Central memory CD8-positive, alpha-beta T cell (primary cell): ENCODE measurements at regions not wholly inside any gene's neighbourhood (a gene's known extent, or its start where the extent isn't known, plus 50 kb on each side); places are given as distances from the start of the nearest gene placed in this dataset.
"Not testable (repeated sequence)": the region's sequence is repeated elsewhere in the genome, so short reads cannot be mapped to it uniquely, and the experiment has no call there.

Experiments used
- ATAC-seq: fragments of 150-1000 bp; cut with Tn5 transposase; replicated peaks from 2 replicates; pipeline ENCODE4 v1.10.0; 2022; ENCODE audit warnings: mild to moderate bottlenecking, moderate FRiP score, moderate number of reproducible peaks; ENCODE audit not compliant: poor library complexity, severe bottlenecking; ENCODE audit errors: extremely low read depth
- DNase-seq, 2 donors: peaks; one replicate each; pipeline ENCODE4 v3.0.0; 2021; ENCODE audit warnings: low spot score in 2 of 2
- H3K27ac Mint-ChIP-seq: one replicate; pipeline ENCODE4 v1.8.0; 2022; ENCODE audit warnings: low read depth, mild to moderate bottlenecking, moderate library complexity, mixed read lengths
- H3K27me3 Mint-ChIP-seq: one replicate; pipeline ENCODE4 v1.8.0; 2022; ENCODE audit warnings: mixed read lengths
- H3K36me3 Mint-ChIP-seq: one replicate; pipeline ENCODE4 v1.8.0; 2022; ENCODE audit warnings: mild to moderate bottlenecking, moderate library complexity, mixed read lengths; ENCODE audit not compliant: insufficient read depth
- H3K4me1 Mint-ChIP-seq: one replicate; pipeline ENCODE4 v1.8.0; 2022; ENCODE audit warnings: mixed read lengths
- H3K4me3 Mint-ChIP-seq: one replicate; pipeline ENCODE4 v1.8.0; 2022; ENCODE audit warnings: mild to moderate bottlenecking, moderate library complexity, mixed read lengths
- H3K9me3 Mint-ChIP-seq: one replicate; pipeline ENCODE4 v1.8.0; 2022; ENCODE audit warnings: mixed read lengths

DNA sequence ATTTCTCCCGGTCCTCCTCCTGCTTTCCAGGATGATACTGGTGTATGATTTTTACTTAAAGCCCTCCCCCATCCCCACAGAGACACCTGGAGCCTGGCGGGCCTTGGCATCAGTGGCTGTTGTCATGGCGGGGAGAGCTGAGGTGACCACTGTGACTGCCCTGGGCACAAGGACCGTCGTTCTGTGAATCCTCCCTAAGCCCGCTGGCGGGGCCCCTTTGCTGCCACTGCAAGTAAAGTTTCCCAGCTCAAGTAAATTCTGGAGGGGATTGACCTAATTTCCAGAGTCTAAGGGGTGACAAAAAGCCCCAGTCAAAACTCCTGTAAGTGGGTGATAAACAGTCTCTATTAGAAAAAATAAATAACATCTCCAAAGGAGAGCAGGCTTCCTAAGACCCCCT is 393.2 kb upstream of the PODXL start:
- no peak for DNase-seq
- Mint-ChIP-seq H3K4me3 (no peak overlapping the region), H3K27ac (no peak overlapping the region)

DNA sequence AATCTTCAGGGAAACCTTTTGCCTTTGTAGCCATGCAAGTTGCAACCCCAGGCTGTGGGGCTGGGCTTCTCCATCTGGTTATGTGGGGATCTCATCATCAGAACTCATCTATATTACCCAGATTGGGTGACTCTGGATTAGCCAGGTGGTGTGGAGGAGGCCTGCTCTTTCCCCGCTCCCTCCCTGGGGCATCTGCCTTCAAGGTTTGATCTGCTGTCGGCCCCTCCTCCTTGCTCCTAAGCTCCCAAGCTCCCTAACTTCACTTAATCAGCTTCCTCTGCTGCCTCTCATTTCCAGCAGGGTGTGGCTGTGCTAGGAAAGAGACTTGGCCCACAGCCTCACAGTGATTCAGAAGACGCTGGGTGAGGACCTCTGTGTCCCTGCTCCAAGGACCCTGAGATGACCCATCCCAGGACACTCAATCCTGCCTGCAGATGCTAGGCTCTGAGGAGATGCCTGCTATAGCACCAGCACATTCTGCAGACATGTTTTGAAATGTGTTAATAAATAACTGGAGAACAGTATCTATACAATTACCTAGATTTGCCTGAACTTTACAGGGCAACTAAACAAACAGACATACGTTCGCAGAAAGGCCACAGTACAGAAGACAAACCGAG is 392.1 kb upstream of the PODXL start:
- Mint-ChIP-seq H3K4me1 (no peaks in the 10 kb centered on the region), H3K9me3 (no peaks in the 10 kb centered on the region), H3K4me3 (no peak overlapping the region), H3K27ac (no peak overlapping the region), H3K36me3 (no peaks in the 10 kb centered on the region), H3K27me3 (peaks cover 64% of the 10 kb centered on the region)
- no peak for DNase-seq
- ATAC-seq, result no peak

More for the DNA sequence above, 393.2 kb upstream of the PODXL start:
- no peaks in the 10 kb centered on the region for H3K4me1 Mint-ChIP-seq
- no peaks in the 10 kb centered on the region for H3K36me3 Mint-ChIP-seq
- ATAC-seq, result no peak
- H3K9me3 Mint-ChIP-seq, result no peaks in the 10 kb centered on the region
- H3K27me3 Mint-ChIP-seq, result peaks cover 64% of the 10 kb centered on the region

DNA sequence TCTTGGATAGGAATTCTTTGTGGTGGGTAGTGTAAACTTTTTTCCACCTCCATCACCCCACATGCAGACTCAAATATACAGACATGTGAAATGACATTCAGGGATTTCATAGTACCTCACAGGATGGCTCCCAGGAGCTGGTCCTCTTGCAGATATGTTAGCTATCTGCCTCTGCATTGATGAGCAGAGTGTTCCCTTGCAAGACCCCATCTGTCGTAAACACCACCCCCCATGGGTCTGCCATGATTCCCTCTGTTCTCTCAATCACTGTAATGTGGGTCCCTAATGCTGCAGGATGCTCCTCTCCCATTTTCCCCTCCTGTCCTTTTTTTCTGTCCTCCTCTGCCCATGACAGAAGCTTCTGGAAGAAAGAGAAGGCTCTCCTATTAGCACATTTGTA is 391.2 kb upstream of the PODXL start:
- H3K36me3 Mint-ChIP-seq, result no peaks in the 10 kb centered on the region

DNA sequence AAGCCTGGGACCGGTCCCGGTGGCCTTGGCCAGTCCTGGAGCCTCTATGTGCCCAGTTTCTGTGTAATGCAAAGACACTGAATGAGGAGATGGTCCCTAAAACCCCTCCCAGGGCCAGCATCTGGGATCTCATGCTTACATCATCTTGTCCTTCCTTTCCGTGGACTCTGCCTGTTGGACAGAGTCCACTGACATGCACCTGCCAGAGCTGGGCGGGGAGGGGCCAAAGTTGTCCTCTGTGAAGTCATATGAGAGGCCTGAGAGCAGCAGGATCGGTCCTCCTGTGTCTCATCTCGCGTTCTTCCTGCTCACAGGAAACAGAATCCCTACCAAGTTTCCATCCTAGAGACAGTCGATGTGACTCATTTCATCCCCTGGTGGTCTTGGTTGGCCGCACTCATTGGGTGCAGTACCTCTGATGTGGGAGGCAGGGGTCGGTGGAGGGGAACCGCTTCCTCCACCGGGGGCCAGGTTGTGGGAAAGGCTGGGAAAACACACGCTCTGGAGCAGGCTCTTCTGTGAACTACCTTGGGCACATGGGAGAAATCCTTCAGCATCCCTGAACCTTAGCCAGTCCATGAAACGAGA is 389.6 kb upstream of the PODXL start:
- ATAC-seq (no peak), DNase-seq (no peak)
- Mint-ChIP-seq H3K4me1 (no peaks in the 10 kb centered on the region), H3K36me3 (no peaks in the 10 kb centered on the region), H3K9me3 (no peaks in the 10 kb centered on the region), H3K4me3 (no peak overlapping the region), H3K27me3 (peaks cover 77% of the 10 kb centered on the region), H3K27ac (no peak overlapping the region)

More for the DNA sequence above, 391.2 kb upstream of the PODXL start:
- Mint-ChIP-seq H3K4me1 (no peaks in the 10 kb centered on the region), H3K9me3 (no peaks in the 10 kb centered on the region), H3K4me3 (no peak overlapping the region), H3K27ac (no peak overlapping the region), H3K27me3 (peaks cover 61% of the 10 kb centered on the region)
- DNase-seq, result no peak
- no peak for ATAC-seq

DNA sequence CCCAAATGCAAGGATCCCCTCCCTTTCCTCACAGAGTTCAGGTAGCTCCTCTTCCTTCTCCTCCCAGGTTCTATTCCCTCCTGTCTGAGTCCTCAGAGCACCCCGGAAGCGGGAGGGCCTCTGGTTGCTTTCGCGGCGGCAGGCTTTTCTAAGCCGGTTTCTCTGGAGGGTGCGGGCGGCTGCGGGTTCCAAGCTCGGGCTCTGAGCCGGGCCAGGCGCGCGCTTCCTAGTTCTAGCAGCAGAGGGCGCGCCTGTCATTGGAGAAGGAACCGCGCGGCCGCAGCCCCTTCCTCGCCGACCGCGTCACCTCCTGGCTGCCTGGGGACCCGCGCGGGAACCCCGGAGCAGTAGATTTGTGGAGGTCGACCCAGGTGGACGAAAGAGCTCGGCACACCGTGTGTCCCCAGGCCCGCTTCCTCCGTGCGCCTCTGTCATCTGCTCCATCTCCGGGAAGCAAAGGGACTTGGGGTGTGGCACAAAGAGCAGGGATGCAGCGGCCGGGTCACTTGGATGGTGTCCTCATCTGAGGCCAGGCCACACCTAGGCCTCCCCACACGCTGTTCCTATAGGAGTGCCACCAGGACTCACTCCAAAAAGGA is 389.0 kb upstream of the PODXL start:
- Mint-ChIP-seq H3K4me3 (no peak overlapping the region), H3K27me3 (peaks cover 79% of the 10 kb centered on the region), H3K4me1 (no peaks in the 10 kb centered on the region), H3K36me3 (no peaks in the 10 kb centered on the region), H3K27ac (no peak overlapping the region), H3K9me3 (no peaks in the 10 kb centered on the region)
- DNase-seq (no peak), ATAC-seq (no peak)

DNA sequence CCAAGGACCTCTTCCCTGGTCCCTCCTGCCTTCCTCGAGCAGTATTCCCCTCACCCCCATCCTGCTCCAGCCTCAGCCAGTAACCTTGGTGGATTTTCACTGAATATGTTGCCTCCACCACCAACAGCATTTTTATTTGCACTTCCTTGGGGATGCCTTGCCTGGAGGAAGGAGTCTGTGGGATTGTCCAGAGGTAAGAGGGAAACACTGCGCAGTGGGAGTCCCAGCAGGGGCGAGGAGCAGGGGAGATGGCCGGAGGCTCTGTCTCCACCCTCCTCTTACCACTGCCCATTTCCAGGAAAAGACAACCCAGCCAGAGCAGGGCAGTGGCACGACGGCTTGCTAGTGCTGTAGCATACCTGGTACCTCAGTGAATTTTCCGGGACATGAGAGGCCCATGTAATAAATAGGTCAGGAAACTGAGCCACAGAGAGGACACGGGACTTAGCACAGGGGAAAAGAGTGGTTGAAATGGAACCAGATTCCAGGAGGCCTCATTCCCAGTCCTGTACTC is 388.2 kb upstream of the PODXL start:
- H3K9me3 Mint-ChIP-seq, result no peaks in the 10 kb centered on the region
- no peaks in the 10 kb centered on the region for H3K4me1 Mint-ChIP-seq
- ATAC-seq (no peak), DNase-seq (no peak)
- H3K36me3 Mint-ChIP-seq, result no peaks in the 10 kb centered on the region
- H3K27me3 Mint-ChIP-seq, result peaks cover 80% of the 10 kb centered on the region
- no peak overlapping the region for H3K27ac Mint-ChIP-seq
- H3K4me3 Mint-ChIP-seq, result no peak overlapping the region

DNA sequence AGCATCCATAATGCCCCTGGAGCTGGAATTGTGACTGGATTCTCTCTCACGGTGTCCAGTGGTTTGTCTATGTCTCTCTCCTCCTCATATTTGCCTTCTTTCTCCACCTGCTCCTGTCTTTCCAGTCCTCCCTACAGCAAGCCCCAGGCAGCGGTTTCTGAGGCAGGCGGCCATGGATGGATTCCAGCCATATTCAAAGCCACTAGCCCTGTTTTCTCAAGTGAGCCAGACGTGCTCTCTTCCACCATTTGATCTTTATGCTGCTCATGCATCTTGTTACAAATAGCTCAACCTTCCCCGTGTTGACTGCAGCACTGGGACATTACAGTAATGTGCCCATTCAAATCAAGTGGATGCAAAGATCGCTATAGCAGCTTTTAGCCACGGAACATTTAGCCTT is 387.2 kb upstream of the PODXL start:
- no peak for ATAC-seq
- peaks cover 77% of the 10 kb centered on the region for H3K27me3 Mint-ChIP-seq
- H3K27ac Mint-ChIP-seq, result no peak overlapping the region
- DNase-seq, result no peak
- H3K9me3 Mint-ChIP-seq, result no peaks in the 10 kb centered on the region
- H3K4me3 Mint-ChIP-seq, result no peak overlapping the region
- H3K36me3 Mint-ChIP-seq, result no peaks in the 10 kb centered on the region
- H3K4me1 Mint-ChIP-seq, result no peaks in the 10 kb centered on the region

DNA sequence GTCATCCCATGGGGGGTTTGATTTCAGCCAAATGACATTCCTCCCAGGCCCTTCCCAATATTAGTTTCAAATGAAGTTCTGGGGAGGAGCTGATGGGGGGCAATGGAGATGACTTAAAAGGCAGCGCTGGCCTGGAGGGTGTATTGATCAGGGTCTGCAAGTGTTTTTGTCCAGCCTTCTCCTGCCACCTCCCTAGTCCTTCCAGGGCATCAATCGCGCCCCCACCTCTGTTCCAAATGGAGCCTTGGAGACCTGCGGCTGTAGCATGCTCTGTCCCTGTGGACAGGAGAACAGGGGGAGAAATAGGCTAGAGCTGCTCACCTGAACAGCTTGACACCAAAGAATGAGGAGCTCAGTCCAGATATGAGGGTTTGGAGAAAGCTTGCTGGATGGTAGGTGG is 386.8 kb upstream of the PODXL start:
- H3K27me3 Mint-ChIP-seq, result peaks cover 73% of the 10 kb centered on the region
- H3K4me3 Mint-ChIP-seq, result no peak overlapping the region
- DNase-seq (no peak), ATAC-seq (no peak)
- no peaks in the 10 kb centered on the region for H3K36me3 Mint-ChIP-seq
- H3K9me3 Mint-ChIP-seq, result no peaks in the 10 kb centered on the region
- no peak overlapping the region for H3K27ac Mint-ChIP-seq
- no peaks in the 10 kb centered on the region for H3K4me1 Mint-ChIP-seq

DNA sequence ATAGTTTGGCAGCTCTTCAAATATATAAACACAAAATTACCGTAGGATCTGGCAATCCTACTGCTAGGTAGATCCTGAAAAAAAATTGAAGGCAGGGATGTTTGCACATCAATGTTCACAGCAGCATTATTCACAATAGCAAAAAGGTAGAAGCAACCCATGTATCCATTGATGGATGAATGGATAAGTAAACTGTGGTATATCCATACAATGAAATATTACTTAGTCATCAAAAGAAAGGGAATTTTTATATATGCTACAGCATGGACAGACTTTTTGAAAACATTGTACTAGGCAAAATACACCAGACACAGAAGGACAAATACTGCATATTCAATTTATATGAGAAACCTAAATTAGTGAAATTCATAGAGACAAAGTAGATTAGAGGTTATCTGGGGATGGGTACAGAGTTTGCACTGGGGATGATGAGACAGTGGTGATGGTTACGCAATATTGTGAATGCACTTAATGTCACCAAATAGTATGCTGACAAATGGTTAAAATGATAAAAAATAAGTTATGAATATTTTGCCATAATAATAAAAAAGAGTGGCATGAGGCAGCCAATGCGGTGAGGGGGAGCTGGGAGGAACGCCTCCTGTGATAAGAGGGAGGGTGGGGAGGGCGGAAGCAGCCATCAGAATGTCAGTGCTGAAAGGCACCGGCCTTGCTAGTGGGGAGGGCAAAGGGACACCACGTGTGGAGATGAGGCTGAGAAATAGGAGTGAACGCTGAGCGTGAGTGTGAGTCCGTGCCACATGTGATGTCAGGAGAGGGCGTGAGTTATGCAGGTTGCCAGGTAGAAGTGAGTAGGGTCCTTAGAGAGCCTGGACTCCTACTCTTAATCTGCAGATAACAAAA is 386.1 kb upstream of the PODXL start:
- H3K4me3 Mint-ChIP-seq, result no peak overlapping the region
- H3K9me3 Mint-ChIP-seq, result no peaks in the 10 kb centered on the region
- no peaks in the 10 kb centered on the region for H3K4me1 Mint-ChIP-seq
- H3K36me3 Mint-ChIP-seq, result no peaks in the 10 kb centered on the region
- ATAC-seq (no peak), DNase-seq (no peak)
- peaks cover 67% of the 10 kb centered on the region for H3K27me3 Mint-ChIP-seq
- H3K27ac Mint-ChIP-seq, result no peak overlapping the region

DNA sequence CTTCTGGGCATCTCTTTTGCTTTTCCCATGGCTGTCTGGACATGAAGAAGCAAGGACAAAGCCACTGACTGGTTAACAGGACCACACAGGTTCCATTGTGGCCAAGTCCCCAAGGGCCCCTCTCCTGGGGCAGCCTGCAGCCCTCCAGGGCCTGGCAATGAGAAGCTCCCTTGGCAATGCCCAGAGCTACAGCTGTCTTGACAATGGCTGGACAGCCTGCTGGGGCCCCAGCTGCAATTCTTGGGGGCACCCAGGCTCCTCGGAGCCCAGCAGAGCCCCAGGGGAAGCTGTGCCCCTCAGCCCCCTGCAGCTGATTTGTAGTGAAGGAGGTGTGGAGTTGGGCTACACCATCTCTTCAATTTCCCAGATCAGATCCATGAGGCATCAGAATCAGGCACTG is 384.9 kb upstream of the PODXL start:
- H3K36me3 Mint-ChIP-seq, result no peaks in the 10 kb centered on the region
- no peaks in the 10 kb centered on the region for H3K4me1 Mint-ChIP-seq
- no peak overlapping the region for H3K4me3 Mint-ChIP-seq
- no peak for ATAC-seq
- H3K9me3 Mint-ChIP-seq, result no peaks in the 10 kb centered on the region
- H3K27me3 Mint-ChIP-seq, result peaks cover 55% of the 10 kb centered on the region
- DNase-seq, result no peak
- H3K27ac Mint-ChIP-seq, result no peak overlapping the region

DNA sequence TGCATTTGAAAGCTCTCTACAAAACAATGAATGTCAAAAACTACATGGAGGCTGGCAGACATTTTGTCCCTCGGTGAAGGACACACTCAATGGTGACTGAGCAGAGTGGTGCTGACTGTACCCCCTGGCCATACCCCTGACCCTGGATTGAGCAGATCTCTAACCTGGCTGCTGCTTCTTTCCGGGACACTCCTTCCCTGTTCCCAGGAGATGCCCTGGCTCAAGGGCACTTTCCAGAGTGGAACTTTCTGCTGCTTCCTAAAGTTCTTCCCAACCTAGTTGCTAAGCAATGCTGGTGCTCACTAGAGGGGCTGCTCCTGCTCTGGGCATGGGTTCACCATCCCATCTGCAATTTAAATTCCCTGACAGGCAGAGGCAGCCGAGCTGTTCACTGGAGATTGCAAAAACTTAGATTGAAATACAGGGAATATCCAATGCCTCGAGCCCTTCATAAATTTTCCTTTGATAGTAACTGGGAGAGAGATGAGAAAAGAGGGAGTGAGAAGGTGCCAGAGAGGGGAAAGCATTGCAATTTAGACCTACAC is 384.3 kb upstream of the PODXL start:
- H3K27me3 Mint-ChIP-seq, result peaks cover 49% of the 10 kb centered on the region
- no peak overlapping the region for H3K27ac Mint-ChIP-seq
- H3K4me1 Mint-ChIP-seq, result no peaks in the 10 kb centered on the region
- no peak overlapping the region for H3K4me3 Mint-ChIP-seq
- DNase-seq, result no peak
- no peaks in the 10 kb centered on the region for H3K36me3 Mint-ChIP-seq
- ATAC-seq, result no peak
- no peaks in the 10 kb centered on the region for H3K9me3 Mint-ChIP-seq

DNA sequence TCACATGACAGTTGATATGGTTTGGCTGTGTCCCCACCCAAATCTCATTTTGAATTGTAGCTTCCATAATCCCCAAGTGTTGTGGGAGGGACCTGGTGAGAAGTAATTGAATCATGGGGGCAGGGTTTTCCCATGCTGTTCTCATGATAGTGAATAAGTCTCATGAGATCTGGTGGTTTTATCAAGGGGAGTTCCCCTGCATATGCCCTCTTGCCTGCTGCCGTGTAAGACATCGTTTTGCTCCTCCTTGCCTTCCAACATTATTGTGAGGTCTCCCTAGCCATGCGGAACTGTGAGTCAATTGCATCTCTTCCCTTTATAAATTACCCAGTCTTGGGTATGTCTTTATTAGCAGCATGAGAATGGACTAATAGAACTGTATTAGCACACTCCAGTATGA is 382.4 kb upstream of the PODXL start:
- H3K27me3 Mint-ChIP-seq, result peaks cover 37% of the 10 kb centered on the region

More for the DNA sequence above, 382.4 kb upstream of the PODXL start:
- H3K9me3 Mint-ChIP-seq, ATAC-seq, H3K4me1 Mint-ChIP-seq, H3K4me3 Mint-ChIP-seq, H3K36me3 Mint-ChIP-seq, DNase-seq, H3K27ac Mint-ChIP-seq: not testable (repeated sequence)
